ENCODE measurements at regions not wholly inside any gene's neighbourhood (a gene's known extent, or its start where the extent isn't known, plus 50 kb on each side); places are given as distances from the start of the nearest gene placed in this dataset.

DNA sequence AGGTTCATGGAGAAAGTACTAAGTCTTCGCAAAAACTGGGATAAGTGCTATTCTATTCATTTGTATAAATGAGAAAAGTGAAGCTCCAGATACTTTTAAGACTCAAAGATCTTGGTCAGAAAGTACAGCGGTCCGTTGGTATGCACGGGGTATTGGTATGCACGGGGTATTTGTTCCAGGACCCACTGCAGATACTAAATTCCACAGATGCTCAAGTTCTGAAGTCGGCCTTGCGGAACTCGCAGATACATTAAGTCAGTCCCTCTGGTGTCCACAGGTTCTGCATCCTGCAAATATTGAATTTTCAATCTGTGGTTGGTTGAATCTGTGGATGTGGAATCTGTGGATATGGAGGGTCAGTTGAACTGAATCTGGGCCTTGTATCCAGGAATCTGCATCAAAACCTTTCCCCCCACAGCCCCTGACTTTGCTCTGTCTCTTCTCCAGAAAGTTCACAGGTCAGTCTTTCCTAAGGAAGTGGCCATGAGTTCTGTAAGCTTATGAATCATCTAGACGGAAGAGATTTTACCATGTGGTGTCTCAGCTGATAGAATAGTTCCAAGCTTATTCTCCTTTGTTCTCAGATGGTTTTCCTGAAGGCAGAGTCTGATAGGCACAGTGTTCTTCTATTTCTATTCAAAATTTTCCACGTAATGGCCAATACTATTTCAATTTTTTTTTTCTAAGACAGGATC is 274.7 kb downstream of the NEDD1 start:
- no peaks in the 10 kb centered on the region for H3K36me3 ChIP-seq (ENCODE audit: control insufficient read depth in 1 of 2, insufficient read depth in 2 of 2, low read length in 1 of 2)
- H3K27me3 ChIP-seq (ENCODE audit: control insufficient read depth in 1 of 2, insufficient read depth in 2 of 2, low read length in 1 of 2), result no peaks in the 10 kb centered on the region
- ATAC-seq (ENCODE audit: low FRiP score) (no peak), DNase-seq (no peak)
- intact Hi-C loops (cut with DNase I), result no loop called here
- H3K4me3 ChIP-seq (ENCODE audit: low read length in 2 of 2), result no peak overlapping the region
- H3K4me1 ChIP-seq (ENCODE audit: control insufficient read depth in 1 of 2, insufficient read depth in 2 of 2, low read length in 2 of 2), result no peaks in the 10 kb centered on the region
- 74% methylated on average over 10 of the region's 10 CpGs for WGBS, 2 donors
- H3K9me3 ChIP-seq (ENCODE audit: control insufficient read depth, low read length), result peaks cover 1% of the 10 kb centered on the region
- H3K27ac ChIP-seq (ENCODE audit: low read depth in 1 of 2, low read length in 2 of 2), result no peak overlapping the region

GRCh38 chr12:97182769-97183168 is 275.7 kb downstream of the NEDD1 start:
- ATAC-seq (ENCODE audit: low FRiP score), result no peak

DNA sequence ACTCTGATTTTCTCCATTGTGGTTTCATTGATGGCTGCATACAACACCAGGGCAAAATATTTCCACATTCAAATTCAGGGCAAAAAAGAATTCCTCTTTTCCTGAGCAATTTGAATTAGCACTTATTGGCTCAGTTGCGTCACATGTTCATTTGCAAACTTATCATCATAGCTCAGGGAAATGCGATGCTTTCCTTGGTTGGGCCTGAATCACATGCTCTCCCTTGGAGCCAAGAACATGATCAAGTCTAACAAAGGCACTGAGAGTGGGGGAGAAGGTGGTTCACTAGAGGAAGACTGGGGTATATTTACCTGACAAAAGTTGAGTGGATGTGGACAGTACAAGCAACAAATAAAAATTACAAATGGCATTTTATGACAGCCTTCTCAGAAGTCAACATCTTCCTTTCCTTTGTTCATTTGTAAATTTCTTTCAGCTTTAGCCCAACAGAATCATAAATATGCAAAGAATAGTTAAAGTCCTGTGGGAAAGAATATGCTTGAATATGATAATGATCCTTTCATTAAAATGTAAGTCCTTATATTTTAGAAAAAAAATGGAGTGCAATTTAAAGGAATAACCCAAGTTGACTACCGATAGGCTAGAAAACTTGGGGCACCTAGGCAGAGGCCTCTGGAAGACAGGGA is 277.2 kb downstream of the NEDD1 start:
- peaks cover 1% of the 10 kb centered on the region for H3K9me3 ChIP-seq (ENCODE audit: control insufficient read depth, low read length)
- WGBS, 2 donors, result 92 to 94% methylated on average over 3 of the region's 3 CpGs
- H3K27ac ChIP-seq (ENCODE audit: low read depth in 1 of 2, low read length in 2 of 2), result no peak overlapping the region
- no peak overlapping the region for H3K4me3 ChIP-seq (ENCODE audit: low read length in 2 of 2)
- no peak for DNase-seq
- no peaks in the 10 kb centered on the region for H3K4me1 ChIP-seq (ENCODE audit: control insufficient read depth in 1 of 2, insufficient read depth in 2 of 2, low read length in 2 of 2)
- no peak for ATAC-seq (ENCODE audit: low FRiP score)
- H3K27me3 ChIP-seq (ENCODE audit: control insufficient read depth in 1 of 2, insufficient read depth in 2 of 2, low read length in 1 of 2), result no peaks in the 10 kb centered on the region
- intact Hi-C loops (cut with DNase I), result no loop called here
- no peaks in the 10 kb centered on the region for H3K36me3 ChIP-seq (ENCODE audit: control insufficient read depth in 1 of 2, insufficient read depth in 2 of 2, low read length in 1 of 2)

More at GRCh38 chr12:97182769-97183168, 275.7 kb downstream of the NEDD1 start:
- no peak overlapping the region for H3K27ac ChIP-seq (ENCODE audit: low read depth in 1 of 2, low read length in 2 of 2)
- 15 to 25% methylated on average over 4 of the region's 4 CpGs for WGBS, 2 donors
- no peaks in the 10 kb centered on the region for H3K27me3 ChIP-seq (ENCODE audit: control insufficient read depth in 1 of 2, insufficient read depth in 2 of 2, low read length in 1 of 2)
- H3K4me3 ChIP-seq (ENCODE audit: low read length in 2 of 2), result no peak overlapping the region
- no peaks in the 10 kb centered on the region for H3K36me3 ChIP-seq (ENCODE audit: control insufficient read depth in 1 of 2, insufficient read depth in 2 of 2, low read length in 1 of 2)
- H3K4me1 ChIP-seq (ENCODE audit: control insufficient read depth in 1 of 2, insufficient read depth in 2 of 2, low read length in 2 of 2), result no peaks in the 10 kb centered on the region
- H3K9me3 ChIP-seq (ENCODE audit: control insufficient read depth, low read length), result peaks cover 1% of the 10 kb centered on the region
- DNase-seq, result no peak
- intact Hi-C loops (cut with DNase I), result no loop called here

DNA sequence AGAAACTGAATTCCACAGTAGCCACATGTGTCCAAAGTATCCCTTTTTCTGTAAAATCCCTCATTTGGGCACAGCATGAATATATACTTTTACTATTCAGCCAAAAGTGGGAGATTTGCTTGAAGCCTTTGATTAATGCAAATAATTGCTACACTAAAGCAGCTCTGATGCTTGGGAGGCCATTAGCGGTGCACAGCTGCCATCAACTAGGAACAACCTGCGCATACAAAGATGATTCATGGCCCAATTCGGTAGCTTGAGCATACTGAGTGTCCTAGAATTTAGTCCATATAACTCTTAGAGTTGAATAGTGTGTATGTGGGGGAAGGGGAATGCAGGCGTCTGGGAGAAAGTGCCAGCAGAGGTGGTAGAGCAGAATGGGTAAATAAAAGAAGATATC is 277.0 kb upstream of the RMST start:
- H3K9me3 ChIP-seq (ENCODE audit: control insufficient read depth, low read length), result peaks cover 1% of the 10 kb centered on the region
- no peaks in the 10 kb centered on the region for H3K27me3 ChIP-seq (ENCODE audit: control insufficient read depth in 1 of 2, insufficient read depth in 2 of 2, low read length in 1 of 2)
- 77 to 80% methylated on average over 4 of the region's 4 CpGs for WGBS, 2 donors
- H3K4me3 ChIP-seq (ENCODE audit: low read length in 2 of 2), result no peak overlapping the region
- ATAC-seq (ENCODE audit: low FRiP score) (no peak), DNase-seq (no peak)
- no peak overlapping the region for H3K27ac ChIP-seq (ENCODE audit: low read depth in 1 of 2, low read length in 2 of 2)
- no peaks in the 10 kb centered on the region for H3K36me3 ChIP-seq (ENCODE audit: control insufficient read depth in 1 of 2, insufficient read depth in 2 of 2, low read length in 1 of 2)
- intact Hi-C loops (cut with DNase I), result no loop called here
- no peaks in the 10 kb centered on the region for H3K4me1 ChIP-seq (ENCODE audit: control insufficient read depth in 1 of 2, insufficient read depth in 2 of 2, low read length in 2 of 2)

- DNase-seq (no peak), ATAC-seq (ENCODE audit: low FRiP score) (no peak)
- 41 to 53% methylated on average over 4 of the region's 4 CpGs for WGBS, 2 donors
- H3K27ac ChIP-seq (ENCODE audit: low read depth in 1 of 2, low read length in 2 of 2), result no peak overlapping the region
- H3K9me3 ChIP-seq (ENCODE audit: control insufficient read depth, low read length), result peaks cover 5% of the 10 kb centered on the region
- H3K27me3 ChIP-seq (ENCODE audit: control insufficient read depth in 1 of 2, insufficient read depth in 2 of 2, low read length in 1 of 2), result peaks cover 0 to 2% of the 10 kb centered on the region in 2 donors
- no peaks in the 10 kb centered on the region for H3K36me3 ChIP-seq (ENCODE audit: control insufficient read depth in 1 of 2, insufficient read depth in 2 of 2, low read length in 1 of 2)
- no peaks in the 10 kb centered on the region for H3K4me1 ChIP-seq (ENCODE audit: control insufficient read depth in 1 of 2, insufficient read depth in 2 of 2, low read length in 2 of 2)
- no peak overlapping the region for H3K4me3 ChIP-seq (ENCODE audit: low read length in 2 of 2)
- intact Hi-C loops (cut with DNase I), result no loop called here
Measured at GRCh38 chr12:97194546-97194945, 268.1 kb upstream of the RMST start.

DNA sequence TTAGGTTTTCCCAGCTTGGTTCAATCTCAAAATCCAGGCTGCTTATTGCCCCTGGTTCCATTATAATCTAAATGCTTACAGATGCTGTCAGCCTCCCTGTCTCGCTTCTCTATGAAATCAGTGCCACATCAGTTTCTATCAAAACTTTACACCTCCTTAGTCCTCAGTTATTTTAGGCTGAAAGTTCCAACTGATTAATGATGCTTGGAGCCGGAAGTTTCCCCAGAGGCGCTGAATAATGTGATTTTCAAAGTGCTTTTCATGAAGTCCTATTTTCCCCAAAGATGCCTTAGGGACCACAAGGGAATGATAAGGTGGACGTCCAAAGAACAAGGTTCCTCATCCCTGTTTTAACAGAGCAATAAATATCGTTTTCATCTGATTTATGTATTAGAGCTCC is 262.4 kb upstream of the RMST start:
- peaks cover 0 to 3% of the 10 kb centered on the region in 2 donors for H3K27me3 ChIP-seq (ENCODE audit: control insufficient read depth in 1 of 2, insufficient read depth in 2 of 2, low read length in 1 of 2)
- 11 to 15% methylated on average over 5 of the region's 5 CpGs for WGBS, 2 donors
- no peak overlapping the region for H3K4me3 ChIP-seq (ENCODE audit: low read length in 2 of 2)
- intact Hi-C loops (cut with DNase I), result no loop called here
- peaks cover 8% of the 10 kb centered on the region for H3K9me3 ChIP-seq (ENCODE audit: control insufficient read depth, low read length)
- H3K36me3 ChIP-seq (ENCODE audit: control insufficient read depth in 1 of 2, insufficient read depth in 2 of 2, low read length in 1 of 2), result no peaks in the 10 kb centered on the region
- ATAC-seq (ENCODE audit: low FRiP score) (no peak), DNase-seq (no peak)
- H3K27ac ChIP-seq (ENCODE audit: low read depth in 1 of 2, low read length in 2 of 2), result no peak overlapping the region
- H3K4me1 ChIP-seq (ENCODE audit: control insufficient read depth in 1 of 2, insufficient read depth in 2 of 2, low read length in 2 of 2), result no peaks in the 10 kb centered on the region

- H3K27ac ChIP-seq (ENCODE audit: low read depth in 1 of 2, low read length in 2 of 2), result no peak overlapping the region
- DNase-seq (no peak), ATAC-seq (ENCODE audit: low FRiP score) (no peak)
- H3K9me3 ChIP-seq (ENCODE audit: control insufficient read depth, low read length), result peaks cover 5% of the 10 kb centered on the region
- no peak overlapping the region for H3K4me3 ChIP-seq (ENCODE audit: low read length in 2 of 2)
- H3K4me1 ChIP-seq (ENCODE audit: control insufficient read depth in 1 of 2, insufficient read depth in 2 of 2, low read length in 2 of 2), result no peaks in the 10 kb centered on the region
- H3K27me3 ChIP-seq (ENCODE audit: control insufficient read depth in 1 of 2, insufficient read depth in 2 of 2, low read length in 1 of 2), result peaks cover 0 to 1% of the 10 kb centered on the region in 2 donors
- WGBS, 2 donors, result 65 to 76% methylated on average over 3 of the region's 3 CpGs
- intact Hi-C loops (cut with DNase I), result no loop called here
- no peaks in the 10 kb centered on the region for H3K36me3 ChIP-seq (ENCODE audit: control insufficient read depth in 1 of 2, insufficient read depth in 2 of 2, low read length in 1 of 2)
Measured at GRCh38 chr12:97203408-97203807, 259.2 kb upstream of the RMST start.

- H3K9me3 ChIP-seq (ENCODE audit: control insufficient read depth, low read length), result no peaks in the 10 kb centered on the region
- H3K36me3 ChIP-seq (ENCODE audit: control insufficient read depth in 1 of 2, insufficient read depth in 2 of 2, low read length in 1 of 2), result no peaks in the 10 kb centered on the region
- no peak overlapping the region for H3K4me3 ChIP-seq (ENCODE audit: low read length in 2 of 2)
- intact Hi-C loops (cut with DNase I), result no loop called here
- WGBS, 2 donors, result 33 to 44% methylated on average over 1 of the region's 1 CpG
- H3K4me1 ChIP-seq (ENCODE audit: control insufficient read depth in 1 of 2, insufficient read depth in 2 of 2, low read length in 2 of 2), result no peaks in the 10 kb centered on the region
- DNase-seq, result no peak
- no peak overlapping the region for H3K27ac ChIP-seq (ENCODE audit: low read depth in 1 of 2, low read length in 2 of 2)
- ATAC-seq (ENCODE audit: low FRiP score), result no peak
- H3K27me3 ChIP-seq (ENCODE audit: control insufficient read depth in 1 of 2, insufficient read depth in 2 of 2, low read length in 1 of 2), result no peaks in the 10 kb centered on the region
Measured at GRCh38 chr12:97209997-97210396, 252.6 kb upstream of the RMST start.

- H3K4me3 ChIP-seq (ENCODE audit: low read length in 2 of 2), result no peak overlapping the region
- no peak for ATAC-seq (ENCODE audit: low FRiP score)
- intact Hi-C loops (cut with DNase I), result no loop called here
- no peaks in the 10 kb centered on the region for H3K4me1 ChIP-seq (ENCODE audit: control insufficient read depth in 1 of 2, insufficient read depth in 2 of 2, low read length in 2 of 2)
- H3K27ac ChIP-seq (ENCODE audit: low read depth in 1 of 2, low read length in 2 of 2), result no peak overlapping the region
- H3K36me3 ChIP-seq (ENCODE audit: control insufficient read depth in 1 of 2, insufficient read depth in 2 of 2, low read length in 1 of 2), result no peaks in the 10 kb centered on the region
- H3K27me3 ChIP-seq (ENCODE audit: control insufficient read depth in 1 of 2, insufficient read depth in 2 of 2, low read length in 1 of 2), result no peaks in the 10 kb centered on the region
- H3K9me3 ChIP-seq (ENCODE audit: control insufficient read depth, low read length), result no peaks in the 10 kb centered on the region
- WGBS, 2 donors, result 43 to 58% methylated on average over 1 of the region's 1 CpG
- DNase-seq, result no peak
Measured at GRCh38 chr12:97211416-97211930, 251.1 kb upstream of the RMST start.
